Heart left ventricle (tissue), 13 donors: ENCODE measurements at regions not wholly inside any gene's neighbourhood (a gene's known extent, or its start where the extent isn't known, plus 50 kb on each side); places are given as distances from the start of the nearest gene placed in this dataset.

Experiments
- CTCF ChIP-seq, 12 donors: fragments of 200-600 bp; sonication (generic) in 4 of 12; IDR thresholded peaks; one replicate each; pipeline versions ENCODE4 v1.5.0 to v1.8.0; 2018 to 2022; ENCODE audit warnings: antibody characterized with exemption in 12 of 12, mild to moderate bottlenecking in 5 of 12
- POLR2A ChIP-seq, 2 donors: fragments of 450-650 bp; IDR thresholded peaks; one replicate each; pipeline ENCODE4 v1.6.1; 2017; ENCODE audit warnings: antibody characterized with exemption in 2 of 2, mild to moderate bottlenecking in 2 of 2, moderate library complexity in 2 of 2
- donor health status: ischemic (EF 13 %, LVEDD 7.1; RV severe dilation, severe dysfunction).
- donor health status: DM: no; HTN: yes; CAD: no.
- donor health status: DM: no; HTN: no; CAD: no.
- donor health status: ischemic (EF 25% LVEDD 6.9; RV normal size, moderate dysfunction).
- donor health status: ischemic (EF 25% LVEDD 5.7; RV mildly dilated, moderate dysfunction).
- donor health status: ischemic (EF 35%, LVEDD 5.7; RV mildly dilated, moderate dysfunction).
- donor health status: nonischemic (EF 11% LVEDD 7.7; RV severe dilation, severe dysfunction).
- donor health status: DM: yes; HTN: yes; CAD: no.
- donor health status: PGD.
- donor health status: ischemic (EF 29% LVEDD 5.4; RV normal size, mild dysfunction).
- donor health status: nonischemic (EF 23%, LVEDD 6.1; RV moderate dilation, normal function).

- TF ChIP-seq CTCF (IDR thresholded peaks at IDR 0.05) (no peak), POLR2A (IDR thresholded peaks at IDR 0.05) (no peak)
Measured at GRCh38 chr1:59094001-59094400, 202.9 kb upstream of the FGGY start.
